ENCODE measurements at regions not wholly inside any gene's neighbourhood (a gene's known extent, or its start where the extent isn't known, plus 50 kb on each side); places are given as distances from the start of the nearest gene placed in this dataset.

DNA sequence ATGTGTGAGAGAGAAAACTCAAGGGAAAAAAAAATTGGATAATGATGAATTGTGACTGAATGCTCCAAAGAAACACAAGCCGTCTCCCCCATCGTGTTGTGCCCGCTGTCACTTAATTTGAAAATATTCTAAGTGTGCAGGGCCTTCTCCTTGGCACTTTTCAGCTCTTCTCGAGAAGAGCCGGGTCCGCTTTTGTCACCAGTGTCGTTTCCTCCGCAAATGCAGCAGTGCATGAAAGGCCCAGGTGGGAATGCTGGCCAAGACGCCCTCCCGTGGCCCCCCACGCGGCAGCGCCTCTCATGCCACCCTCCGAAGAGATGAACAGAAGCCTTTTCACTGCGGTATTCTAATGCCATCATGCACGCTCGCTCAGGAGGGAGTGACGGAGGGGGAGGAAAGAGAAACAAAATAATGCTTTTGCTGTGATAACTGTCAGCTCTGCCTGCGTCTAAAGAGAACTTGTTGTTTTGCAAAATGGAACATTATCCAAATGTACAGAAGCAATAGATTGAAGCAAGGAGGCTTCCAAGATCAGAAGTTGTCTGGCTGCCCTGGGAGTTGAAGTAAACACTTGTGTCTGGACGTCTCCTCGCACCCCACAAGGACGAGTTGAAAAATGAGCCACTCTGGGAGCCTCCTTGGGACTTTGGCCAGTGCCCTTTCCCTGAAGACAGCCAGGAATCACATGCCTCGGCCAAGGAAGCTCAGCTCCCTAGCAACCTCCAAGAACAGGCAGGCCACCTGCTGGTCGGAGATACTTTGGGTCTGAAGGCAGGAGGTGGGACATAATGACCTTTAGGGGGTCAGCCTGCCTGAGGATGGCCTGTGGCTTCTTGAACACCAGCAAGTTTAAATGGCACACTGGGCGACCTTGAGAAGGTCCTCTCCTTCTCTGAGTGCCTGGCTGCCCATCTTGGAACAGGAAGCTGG lies 166.1 kb upstream of the ZC3H12A start:
- TF ChIP-seq, protein P1, sequence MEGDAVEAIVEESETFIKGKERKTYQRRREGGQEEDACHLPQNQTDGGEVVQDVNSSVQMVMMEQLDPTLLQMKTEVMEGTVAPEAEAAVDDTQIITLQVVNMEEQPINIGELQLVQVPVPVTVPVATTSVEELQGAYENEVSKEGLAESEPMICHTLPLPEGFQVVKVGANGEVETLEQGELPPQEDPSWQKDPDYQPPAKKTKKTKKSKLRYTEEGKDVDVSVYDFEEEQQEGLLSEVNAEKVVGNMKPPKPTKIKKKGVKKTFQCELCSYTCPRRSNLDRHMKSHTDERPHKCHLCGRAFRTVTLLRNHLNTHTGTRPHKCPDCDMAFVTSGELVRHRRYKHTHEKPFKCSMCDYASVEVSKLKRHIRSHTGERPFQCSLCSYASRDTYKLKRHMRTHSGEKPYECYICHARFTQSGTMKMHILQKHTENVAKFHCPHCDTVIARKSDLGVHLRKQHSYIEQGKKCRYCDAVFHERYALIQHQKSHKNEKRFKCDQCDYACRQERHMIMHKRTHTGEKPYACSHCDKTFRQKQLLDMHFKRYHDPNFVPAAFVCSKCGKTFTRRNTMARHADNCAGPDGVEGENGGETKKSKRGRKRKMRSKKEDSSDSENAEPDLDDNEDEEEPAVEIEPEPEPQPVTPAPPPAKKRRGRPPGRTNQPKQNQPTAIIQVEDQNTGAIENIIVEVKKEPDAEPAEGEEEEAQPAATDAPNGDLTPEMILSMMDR (IDR thresholded peaks at IDR 0.05) = no peak
- no peak for TF ChIP-seq EP300 (IDR thresholded peaks at IDR 0.05)
- TF ChIP-seq POLR2AphosphoS5 (IDR thresholded peaks at IDR 0.05) = no peak
- no peak for TF ChIP-seq POLR2A (IDR thresholded peaks at IDR 0.05)
- H3K36me3 ChIP-seq = no peaks in the 10 kb centered on the region
- H3K27ac ChIP-seq = no peak overlapping the region
- WGBS, 5 donors = 70 to 74% (median 71%) methylated on average over 24 to 25 of the region's 25 CpGs
- intact Hi-C loops (cut with DNase I; ENCODE audit: low total_unique reads) = no loop called here
- DNase-seq = no peak
- H3K9me3 ChIP-seq = no peaks in the 10 kb centered on the region
- H3K27me3 ChIP-seq = peaks cover 0 to 49% (median 7%) of the 10 kb centered on the region in 3 donors
- H3K4me1 ChIP-seq = peaks cover 0 to 6% (median 2%) of the 10 kb centered on the region in 4 donors
- H3K4me3 ChIP-seq = no peak overlapping the region

DNA sequence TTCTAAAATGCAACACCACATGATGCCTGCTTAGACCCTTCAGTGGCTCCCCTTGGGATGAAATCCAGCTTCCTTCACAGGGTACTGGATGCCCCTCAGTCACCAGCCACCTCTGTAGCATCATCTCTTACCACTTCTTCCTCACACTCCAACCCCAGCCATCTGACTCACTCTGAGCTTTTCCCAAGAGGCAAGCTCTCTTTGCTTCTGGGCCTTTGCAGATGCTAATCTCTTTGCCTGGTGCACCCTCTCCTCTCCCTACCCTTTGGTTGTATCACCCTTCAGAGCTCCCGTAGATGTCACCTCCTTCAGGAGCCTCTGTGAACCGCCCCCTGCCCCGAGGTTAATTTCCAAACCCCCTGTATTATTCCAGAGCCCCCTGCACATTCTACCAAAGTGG lies 164.8 kb upstream of the ZC3H12A start:
- H3K4me1 ChIP-seq = peaks cover 0 to 6% (median 2%) of the 10 kb centered on the region in 4 donors
- WGBS, 5 donors = 53 to 84% (median 70%) methylated on average over 3 of the region's 3 CpGs
- no peak overlapping the region for H3K4me3 ChIP-seq
- no peaks in the 10 kb centered on the region for H3K36me3 ChIP-seq
- peaks cover 0 to 62% (median 15%) of the 10 kb centered on the region in 3 donors for H3K27me3 ChIP-seq
- no peak overlapping the region for H3K27ac ChIP-seq
- intact Hi-C loops (cut with DNase I; ENCODE audit: low total_unique reads) = no loop called here
- H3K9me3 ChIP-seq = no peaks in the 10 kb centered on the region
- no peak for TF ChIP-seq EP300 (IDR thresholded peaks at IDR 0.05)
- TF ChIP-seq POLR2A (IDR thresholded peaks at IDR 0.05) = no peak
- no peak for TF ChIP-seq POLR2AphosphoS5 (IDR thresholded peaks at IDR 0.05)
- TF ChIP-seq, protein P1 (IDR thresholded peaks at IDR 0.05) = no peak
- DNase-seq = no peak

DNA sequence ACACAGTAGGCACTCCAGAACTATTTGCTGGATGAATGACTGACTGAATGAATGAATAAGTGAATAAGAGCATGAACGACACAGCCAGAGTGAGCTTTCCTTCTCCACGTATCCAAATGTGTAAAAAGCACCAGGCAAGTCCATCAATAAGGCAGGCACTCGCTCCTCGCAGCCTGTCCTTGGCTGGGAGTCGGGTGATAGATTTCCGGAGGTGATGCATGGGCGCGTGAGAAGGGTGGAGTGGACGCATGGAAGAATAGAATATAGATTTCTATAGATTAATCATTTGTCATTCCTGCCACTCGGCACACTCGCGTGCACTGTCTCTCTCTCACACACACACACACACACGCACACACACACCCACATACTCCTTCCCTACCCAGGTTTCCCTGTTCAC lies 164.3 kb upstream of the ZC3H12A start:
- Histone ChIP-seq H3K27me3 (peaks cover 0 to 67% (median 15%) of the 10 kb centered on the region in 3 donors), H3K27ac (no peak overlapping the region), H3K4me3 (no peak overlapping the region), H3K9me3 (no peaks in the 10 kb centered on the region), H3K4me1 (peaks cover 0 to 6% (median 2%) of the 10 kb centered on the region in 4 donors), H3K36me3 (no peaks in the 10 kb centered on the region)
- DNase-seq = no peak
- intact Hi-C loops (cut with DNase I; ENCODE audit: low total_unique reads) = no loop called here
- TF ChIP-seq, protein P1 (IDR thresholded peaks at IDR 0.05) = no peak
- no peak for TF ChIP-seq POLR2AphosphoS5 (IDR thresholded peaks at IDR 0.05)
- no peak for TF ChIP-seq POLR2A (IDR thresholded peaks at IDR 0.05)
- TF ChIP-seq EP300 (IDR thresholded peaks at IDR 0.05) = no peak
- 59 to 69% (median 66%) methylated on average over 13 of the region's 13 CpGs for WGBS, 5 donors

DNA sequence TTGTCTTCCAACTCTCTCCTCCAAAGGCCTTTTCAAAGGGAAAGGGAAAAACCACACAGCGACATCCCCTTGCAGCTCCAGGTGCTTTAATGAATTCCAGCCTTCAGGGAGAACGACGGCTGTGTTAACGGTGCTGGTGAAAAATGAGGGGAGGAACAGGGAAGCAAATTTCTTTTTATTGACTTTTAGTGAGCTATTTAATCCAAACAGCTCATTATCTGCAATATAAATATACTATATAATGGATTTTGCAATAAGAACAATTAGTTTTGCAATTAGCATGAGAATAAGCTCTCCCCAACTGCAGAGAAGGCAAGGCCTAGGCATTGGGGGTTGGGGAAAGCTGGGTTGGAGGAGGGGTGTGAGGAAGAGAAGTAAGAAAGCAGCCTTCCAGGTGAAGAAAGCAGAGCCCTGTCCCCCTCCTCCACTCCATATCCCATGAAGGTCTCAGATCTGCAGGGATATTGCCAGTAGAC lies 159.0 kb upstream of the ZC3H12A start:
- H3K4me1 ChIP-seq = peaks cover 0 to 12% (median 7%) of the 10 kb centered on the region in 4 donors
- peaks cover 14 to 98% (median 47%) of the 10 kb centered on the region in 3 donors for H3K27me3 ChIP-seq
- H3K9me3 ChIP-seq = no peaks in the 10 kb centered on the region
- H3K36me3 ChIP-seq = no peaks in the 10 kb centered on the region
- WGBS, 5 donors = 9 to 26% (median 14%) methylated on average over 4 of the region's 4 CpGs
- no peak overlapping the region for H3K4me3 ChIP-seq
- no peak overlapping the region for H3K27ac ChIP-seq
- intact Hi-C loops (cut with DNase I; ENCODE audit: low total_unique reads) = no loop called here
- no peak for DNase-seq
- TF ChIP-seq EP300 (IDR thresholded peaks at IDR 0.05) (no peak), POLR2AphosphoS5 (IDR thresholded peaks at IDR 0.05) (no peak), POLR2A (IDR thresholded peaks at IDR 0.05) (no peak)
- TF ChIP-seq, protein P1 (IDR thresholded peaks at IDR 0.05) = no peak
